Stimulated activated CD8-positive, alpha-beta memory T cell treated with anti-CD3 and anti-CD28 coated beads, Interleukin-4, amount 100 ng/mL, for 24 hours (primary cell): ENCODE measurements at regions not wholly inside any gene's neighbourhood (a gene's known extent, or its start where the extent isn't known, plus 50 kb on each side); places are given as distances from the start of the nearest gene placed in this dataset.
"Not testable (repeated sequence)": the region's sequence is repeated elsewhere in the genome, so short reads cannot be mapped to it uniquely, and the experiment has no call there.

Experiments used
- DNase-seq: peaks from one replicate; pipeline ENCODE4 v3.0.0-alpha.2; 2020; ENCODE audit warnings: low read depth

- no peak for DNase-seq
Observed at GRCh38 chr5:156052656-156053055, 274.3 kb upstream of the SGCD start.

DNA sequence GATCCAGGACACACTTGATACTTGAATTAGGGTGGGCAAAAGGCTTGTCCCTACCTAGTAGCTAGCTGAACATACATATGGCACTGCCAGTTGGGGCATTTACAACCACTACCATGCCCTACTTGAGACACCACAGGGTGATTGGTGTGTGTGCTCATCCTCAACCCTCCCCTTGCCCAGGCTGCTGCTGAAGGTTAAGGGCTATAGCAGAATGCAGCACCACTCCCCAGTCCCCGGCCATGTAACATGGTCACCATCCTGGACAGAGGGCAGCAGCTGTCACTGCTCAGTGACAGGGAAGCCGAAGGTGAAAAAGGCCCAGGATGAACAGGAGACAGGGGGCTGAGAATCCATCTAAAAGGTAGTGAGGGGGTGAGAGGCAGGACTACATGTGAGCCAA, 273.9 kb upstream of the SGCD start:
- no peak for DNase-seq

DNA sequence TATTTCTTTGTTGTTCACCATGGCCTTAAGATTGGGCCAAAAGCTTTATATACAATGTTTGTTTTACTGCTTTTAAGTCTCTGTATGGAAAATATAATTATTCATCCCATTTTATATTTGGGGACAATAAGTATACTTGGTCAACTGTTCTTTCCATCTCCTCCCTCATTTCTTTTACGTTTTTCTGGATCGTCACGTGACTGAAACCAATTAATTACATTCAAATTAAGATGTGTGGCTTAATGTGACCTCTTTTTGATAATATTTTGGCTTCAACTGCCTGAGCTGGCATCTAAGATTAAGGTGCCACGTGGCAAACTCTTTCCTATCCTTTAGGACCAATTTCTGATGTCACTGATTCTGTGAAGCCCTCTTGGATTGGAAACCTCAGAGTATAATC, 250.1 kb upstream of the SGCD start:
- DNase-seq, result no peak

DNA sequence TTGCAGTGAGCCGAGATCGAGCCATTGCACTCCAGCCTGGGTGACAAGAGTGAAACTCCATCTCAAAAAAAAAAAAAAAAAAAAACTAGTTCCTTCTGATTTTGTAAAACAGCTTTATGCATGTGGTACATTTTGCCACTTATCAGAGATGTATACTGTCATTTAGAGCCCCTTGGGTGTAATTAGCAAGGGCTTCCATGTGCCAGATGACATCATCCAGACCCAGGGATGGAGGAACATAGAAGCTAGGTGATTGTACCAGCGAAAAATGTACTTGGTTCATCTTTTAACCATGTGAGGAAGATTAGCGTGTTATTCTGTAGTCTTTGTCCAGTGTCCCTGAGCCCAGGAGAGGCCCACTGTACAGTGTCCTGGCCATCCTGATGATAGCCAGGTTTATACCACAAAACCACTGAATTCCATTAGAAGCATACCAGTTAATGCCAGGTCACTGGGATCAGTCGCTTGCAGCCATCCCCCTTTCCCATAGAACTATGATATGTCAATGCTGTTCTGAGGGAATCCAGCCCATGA, 239.3 kb upstream of the SGCD start:
- no peak for DNase-seq

DNA sequence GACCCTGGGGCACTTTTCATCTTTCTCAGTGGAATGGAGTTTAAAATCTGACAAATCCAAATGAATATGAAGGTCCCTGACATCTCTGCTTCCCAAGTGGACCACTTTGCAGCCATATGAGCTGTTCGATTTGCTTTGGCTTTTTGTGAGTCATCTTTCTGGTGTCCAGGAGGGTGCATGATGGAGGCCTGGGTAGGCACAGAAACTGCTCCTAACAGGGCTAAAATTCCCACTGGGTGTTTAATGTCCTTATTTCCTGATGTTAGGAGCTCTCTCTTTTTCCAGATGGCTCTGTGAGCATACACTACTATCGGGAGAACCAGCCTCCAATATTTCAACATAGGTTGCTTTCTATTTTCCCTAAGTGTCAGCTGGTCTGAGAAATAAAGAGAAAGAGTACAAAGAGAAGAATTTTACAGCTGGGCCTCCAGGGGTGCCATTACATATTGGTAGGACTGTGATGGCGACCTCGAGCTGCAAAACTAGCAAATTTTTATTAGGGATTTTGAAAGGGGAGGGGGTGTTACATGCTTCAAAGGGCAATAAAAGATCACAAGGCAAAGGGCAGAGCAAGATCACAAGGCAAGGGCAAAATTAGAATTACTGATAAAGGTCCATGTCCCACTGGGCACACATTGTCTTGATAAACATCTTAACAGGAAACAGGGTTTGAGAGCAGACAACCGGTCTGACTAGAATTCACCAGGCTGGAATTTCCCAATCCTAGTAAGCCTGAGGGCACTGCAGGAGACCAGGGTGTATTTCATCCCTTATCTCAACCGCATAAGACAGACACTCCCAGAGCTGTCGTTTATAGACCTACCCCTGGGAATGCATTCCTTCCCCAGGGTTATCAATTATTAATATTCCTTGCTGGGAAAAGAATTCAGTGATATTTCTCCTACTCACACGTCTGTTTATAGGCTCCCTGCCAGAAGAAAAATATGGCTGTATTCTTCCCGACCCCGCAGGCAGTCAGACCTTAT, 236.7 kb upstream of the SGCD start:
- not testable (repeated sequence) for DNase-seq

GRCh38 chr5:156093024-156093423, 233.9 kb upstream of the SGCD start:
- no peak for DNase-seq

DNA sequence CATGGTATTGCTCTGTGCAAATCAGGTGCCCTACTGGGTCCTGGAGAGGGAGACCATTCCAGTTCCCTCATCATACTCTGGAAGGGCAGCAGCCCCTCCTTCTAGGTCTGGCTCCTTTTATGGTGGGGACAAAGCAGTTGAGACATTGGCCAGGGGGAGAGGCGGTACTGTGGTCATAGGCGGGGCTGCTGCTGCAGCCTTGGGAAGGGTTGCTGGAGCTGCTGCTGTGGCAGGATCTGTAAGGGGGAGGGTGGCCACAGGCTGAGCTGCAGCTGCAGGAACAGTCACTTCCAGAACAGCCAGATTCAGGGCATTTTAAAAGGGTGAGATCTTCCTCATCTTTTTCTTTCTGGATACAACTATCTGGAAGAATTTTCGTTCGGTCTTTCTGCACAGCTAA, 233.0 kb upstream of the SGCD start:
- DNase-seq, result no peak

- DNase-seq, result no peak
Observed at GRCh38 chr5:156095709-156096241, 231.2 kb upstream of the SGCD start.

- DNase-seq, result no peak
Observed at GRCh38 chr5:156096259-156096658, 230.7 kb upstream of the SGCD start.

- DNase-seq, result no peak
Observed at GRCh38 chr5:156103155-156103885, 223.6 kb upstream of the SGCD start.

GRCh38 chr5:156109317-156110023, 217.5 kb upstream of the SGCD start:
- no peak for DNase-seq

- DNase-seq, result no peak
Observed at GRCh38 chr5:156119692-156120091, 207.3 kb upstream of the SGCD start.

DNA sequence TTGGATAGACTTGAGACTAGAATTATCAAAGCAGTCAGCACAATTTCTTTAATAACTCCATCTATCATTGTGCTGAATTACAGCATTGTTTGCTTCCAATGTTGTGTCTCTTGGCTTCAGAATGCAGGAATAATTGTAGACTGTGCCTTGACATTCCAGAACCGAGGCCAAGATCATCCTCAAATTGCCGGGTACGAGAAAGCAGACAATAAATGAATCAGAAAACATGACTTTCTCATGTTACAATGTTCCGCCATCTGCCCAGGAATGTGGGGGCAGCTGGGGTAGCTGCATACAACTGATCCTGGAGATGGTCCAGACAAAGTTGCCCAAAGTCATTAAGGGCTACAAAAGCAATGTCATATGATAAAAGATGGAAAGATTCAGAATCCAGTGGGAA, 206.2 kb upstream of the SGCD start:
- DNase-seq, result no peak

GRCh38 chr5:156121234-156121633, 205.7 kb upstream of the SGCD start:
- no peak for DNase-seq

DNA sequence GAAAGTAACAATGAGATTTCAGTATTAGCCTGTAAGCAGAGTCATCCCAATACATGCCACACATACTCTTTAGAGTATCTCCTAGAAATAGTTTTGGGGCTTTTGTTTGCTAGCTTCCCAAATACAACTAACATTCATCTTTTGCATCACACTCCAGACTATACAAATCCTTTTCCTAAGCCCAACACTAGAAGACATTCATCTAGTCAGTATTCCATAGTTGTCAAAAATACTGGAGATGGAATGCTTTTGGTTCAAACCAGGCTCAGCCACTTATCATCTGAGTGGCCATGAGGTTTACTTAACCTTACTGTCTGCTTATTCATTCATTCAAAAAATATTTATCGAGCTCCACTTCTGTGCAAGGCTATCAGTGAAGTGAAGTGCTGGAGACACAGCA, 205.1 kb upstream of the SGCD start:
- DNase-seq, result no peak

DNA sequence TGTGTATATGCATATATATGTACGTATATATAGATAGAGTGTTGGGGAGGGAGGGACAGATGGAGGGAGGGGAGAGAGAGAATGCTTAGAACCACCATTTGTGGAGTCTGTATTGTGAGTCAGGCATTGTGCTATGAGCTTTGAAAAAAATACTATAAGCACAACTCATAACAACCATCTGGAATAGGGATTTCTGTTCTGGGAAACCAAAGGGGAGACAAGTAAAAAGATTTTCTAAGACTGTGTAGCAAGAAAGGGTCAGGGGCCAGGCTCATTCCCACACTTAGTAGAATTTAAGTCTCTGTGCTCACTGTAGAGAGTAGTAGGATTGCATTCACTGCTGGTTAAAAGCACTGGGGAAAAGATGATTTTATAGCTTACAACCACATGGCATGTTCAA, 202.3 kb upstream of the SGCD start:
- DNase-seq, result no peak

- no peak for DNase-seq
Observed at GRCh38 chr5:156125118-156125517, 201.8 kb upstream of the SGCD start.

- DNase-seq, result no peak
Observed at GRCh38 chr5:156126716-156127115, 200.2 kb upstream of the SGCD start.

GRCh38 chr5:156128026-156128425, 198.9 kb upstream of the SGCD start:
- DNase-seq, result no peak

DNA sequence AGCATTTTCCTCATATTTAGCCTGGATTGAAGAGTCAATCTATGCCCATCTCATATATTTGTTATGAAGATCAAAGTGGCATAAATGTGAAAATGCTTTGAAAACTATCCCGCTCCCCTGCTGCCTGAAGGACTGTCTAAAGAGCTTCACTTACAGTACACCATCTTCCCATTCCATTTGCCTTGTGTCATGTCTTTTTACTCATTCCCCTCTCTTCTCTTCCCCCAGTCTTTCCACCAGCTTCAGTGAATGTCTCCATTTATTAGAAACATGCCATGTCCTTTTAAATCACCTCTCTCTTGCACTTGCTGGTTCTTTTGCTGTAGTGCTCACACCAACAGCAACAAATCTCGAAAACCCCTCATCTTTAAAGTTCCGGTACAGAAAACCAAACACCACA, 192.7 kb upstream of the SGCD start:
- DNase-seq, result no peak

- no peak for DNase-seq
Observed at GRCh38 chr5:156135531-156135930, 191.4 kb upstream of the SGCD start.
